ENCODE measurements at regions not wholly inside any gene's neighbourhood (a gene's known extent, or its start where the extent isn't known, plus 50 kb on each side); places are given as distances from the start of the nearest gene placed in this dataset.

DNA sequence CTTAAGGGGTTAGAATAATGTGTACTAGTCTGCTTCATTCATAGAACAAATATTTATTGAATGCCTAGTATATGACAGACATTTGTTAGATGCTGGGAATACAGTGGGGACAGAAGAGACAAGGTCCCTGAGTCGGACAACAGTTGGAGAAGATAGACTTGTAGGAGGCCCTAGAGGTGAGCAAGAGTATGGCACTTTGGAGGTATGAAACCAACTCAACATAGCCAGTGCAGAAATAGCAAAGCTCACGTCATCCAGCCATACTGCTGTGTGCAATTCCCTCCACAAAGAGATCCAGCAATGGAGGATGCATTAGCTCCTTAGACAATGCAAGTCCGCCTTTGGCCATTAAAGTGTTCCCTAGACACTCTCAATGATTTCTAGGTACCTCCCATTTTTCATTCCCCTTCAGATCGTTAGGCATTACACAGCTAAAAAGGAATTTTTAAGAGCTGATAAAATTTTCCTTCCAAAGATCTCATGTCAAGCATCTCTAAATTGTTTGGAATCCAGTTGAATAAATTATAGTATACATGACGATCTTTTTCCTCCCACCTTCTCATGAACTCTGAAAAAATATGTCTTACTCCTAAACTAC is 1949.6 kb upstream of the WWC1 start:
- no peak for TF ChIP-seq EZH2phosphoT487 (IDR thresholded peaks at IDR 0.05; ENCODE audit: insufficient read depth, low read depth)
- no peak for TF ChIP-seq EZH2 (IDR thresholded peaks at IDR 0.05; ENCODE audit: insufficient read depth, poor library complexity, severe bottlenecking)
